CD4-positive, alpha-beta memory T cell (primary cell): ENCODE measurements at regions not wholly inside any gene's neighbourhood (a gene's known extent, or its start where the extent isn't known, plus 50 kb on each side); places are given as distances from the start of the nearest gene placed in this dataset.

Source experiments
- CTCF ChIA-PET: fragments of 350-600 bp; sonication (Branson Sonifier 250); formaldehyde crosslinking; loops from one replicate; lab custom pipeline; 2021; ENCODE audit warnings: inconsistent platforms; ENCODE audit not compliant: partially characterized antibody; lab: Charles Lee
- POLR2A ChIA-PET: fragments of 350-600 bp; sonication (Branson Sonifier 250); formaldehyde crosslinking; loops from one replicate; lab custom pipeline; 2021; ENCODE audit not compliant: partially characterized antibody; lab: Charles Lee
- DNase-seq, 5 donors: peaks; one replicate each; pipeline versions ENCODE4 v3.0.0 to v3.0.0-alpha.2; 2020 to 2022; ENCODE audit warnings: mixed read lengths in 1 of 5
- H3K27ac ChIP-seq: one replicate; pipeline ENCODE4 v1.7.0; 2013; ENCODE audit warnings: low read depth, low read length
- H3K27me3 ChIP-seq: 2 replicates; pipeline ENCODE4 v1.7.0; 2013; ENCODE audit warnings: mild to moderate bottlenecking, low read length, moderate library complexity; ENCODE audit not compliant: insufficient read depth
- H3K36me3 ChIP-seq: 2 replicates; pipeline ENCODE4 v1.7.0; 2013; ENCODE audit warnings: mild to moderate bottlenecking, low read length, moderate library complexity; ENCODE audit not compliant: insufficient read depth
- H3K4me1 ChIP-seq: 2 replicates; pipeline ENCODE4 v1.7.0; 2013; ENCODE audit warnings: mild to moderate bottlenecking, low read length, moderate library complexity; ENCODE audit not compliant: insufficient read depth
- H3K4me3 ChIP-seq, 2 donors: one replicate each; pipeline ENCODE4 v1.7.0; 2013; ENCODE audit warnings: low read length in 2 of 2, mild to moderate bottlenecking in 1 of 2
- H3K9me3 ChIP-seq, 2 donors: one replicate each; pipeline ENCODE4 v1.7.0; 2013; ENCODE audit warnings: low read length in 2 of 2, control low read depth in 1 of 2; ENCODE audit not compliant: control insufficient read depth in 1 of 2
- H3K27ac Mint-ChIP-seq, 7 donors: one replicate each; pipeline ENCODE4 v1.8.0; 2020 to 2021; ENCODE audit warnings: mixed read lengths in 7 of 7, mild to moderate bottlenecking in 6 of 7, inconsistent platforms in 3 of 7, moderate library complexity in 3 of 7
- H3K27me3 Mint-ChIP-seq, 2 donors: one replicate each; pipeline ENCODE4 v1.8.0; 2020 to 2021; ENCODE audit warnings: mixed read lengths in 2 of 2
- H3K36me3 Mint-ChIP-seq, 2 donors: one replicate each; pipeline ENCODE4 v1.8.0; 2020 to 2021; ENCODE audit warnings: mixed read lengths in 2 of 2, inconsistent platforms in 1 of 2, mild to moderate bottlenecking in 1 of 2
- H3K4me1 Mint-ChIP-seq, 4 donors: one replicate each; pipeline ENCODE4 v1.8.0; 2020 to 2021; ENCODE audit warnings: mixed read lengths in 4 of 4, mild to moderate bottlenecking in 1 of 4
- H3K4me3 Mint-ChIP-seq, 8 donors: one replicate each; pipeline ENCODE4 v1.8.0; 2020 to 2021; ENCODE audit warnings: mixed read lengths in 8 of 8, mild to moderate bottlenecking in 7 of 8, moderate library complexity in 6 of 8, inconsistent platforms in 3 of 8
- H3K9me3 Mint-ChIP-seq, 8 donors: one replicate each; pipeline ENCODE4 v1.8.0; 2020 to 2021; ENCODE audit warnings: mixed read lengths in 8 of 8, mild to moderate bottlenecking in 5 of 8, inconsistent platforms in 3 of 8, moderate library complexity in 1 of 8
- intact Hi-C: fragments of 100-400 bp; cut with micrococcal nuclease; formaldehyde crosslinking; loops from one replicate; pipeline ENCODE4 v1.15.1; 2023

- H3K4me1 Mint-ChIP-seq: no peaks in the 10 kb centered on the region
- intact Hi-C loops: no loop called here
- ChIA-PET CTCF (no interaction called here), POLR2A (no interaction called here)
- no peak overlapping the region for H3K4me3 Mint-ChIP-seq
- no peaks in the 10 kb centered on the region for H3K9me3 ChIP-seq
- no peak overlapping the region for H3K4me3 ChIP-seq
- H3K27ac ChIP-seq: no peak overlapping the region
- H3K4me1 ChIP-seq: no peaks in the 10 kb centered on the region
- H3K27ac Mint-ChIP-seq: no peak overlapping the region
- peaks cover 0 to 2% of the 10 kb centered on the region in 2 donors for H3K27me3 Mint-ChIP-seq
- no peaks in the 10 kb centered on the region for H3K9me3 Mint-ChIP-seq
- no peaks in the 10 kb centered on the region for H3K36me3 Mint-ChIP-seq
- H3K27me3 ChIP-seq: no peaks in the 10 kb centered on the region
- DNase-seq: no peak
- no peaks in the 10 kb centered on the region for H3K36me3 ChIP-seq
Measured at GRCh38 chr10:42980553-42981357, 96.1 kb upstream of the RET start.

GRCh38 chr10:42981358-42982236 lies 95.3 kb upstream of the RET start:
- no peaks in the 10 kb centered on the region for H3K4me1 ChIP-seq
- H3K9me3 ChIP-seq: no peaks in the 10 kb centered on the region
- ChIA-PET CTCF (no interaction called here), POLR2A (no interaction called here)
- H3K4me3 ChIP-seq: no peak overlapping the region
- DNase-seq: no peak
- intact Hi-C loops: no loop called here
- no peaks in the 10 kb centered on the region for H3K27me3 ChIP-seq
- Mint-ChIP-seq H3K9me3 (no peaks in the 10 kb centered on the region), H3K27me3 (peaks cover 0 to 2% of the 10 kb centered on the region in 2 donors), H3K4me3 (no peak overlapping the region), H3K4me1 (no peaks in the 10 kb centered on the region), H3K27ac (no peak overlapping the region), H3K36me3 (no peaks in the 10 kb centered on the region)
- H3K27ac ChIP-seq: no peak overlapping the region
- no peaks in the 10 kb centered on the region for H3K36me3 ChIP-seq

- Histone ChIP-seq H3K4me3 (no peak overlapping the region), H3K4me1 (no peaks in the 10 kb centered on the region), H3K9me3 (no peaks in the 10 kb centered on the region), H3K27me3 (no peaks in the 10 kb centered on the region), H3K27ac (no peak overlapping the region), H3K36me3 (no peaks in the 10 kb centered on the region)
- no peak for DNase-seq
- no peak overlapping the region for H3K27ac Mint-ChIP-seq
- peaks cover 0 to 2% of the 10 kb centered on the region in 2 donors for H3K27me3 Mint-ChIP-seq
- ChIA-PET POLR2A (no interaction called here), CTCF (no interaction called here)
- H3K36me3 Mint-ChIP-seq: no peaks in the 10 kb centered on the region
- H3K9me3 Mint-ChIP-seq: no peaks in the 10 kb centered on the region
- intact Hi-C loops: no loop called here
- H3K4me3 Mint-ChIP-seq: no peak overlapping the region
- no peaks in the 10 kb centered on the region for H3K4me1 Mint-ChIP-seq
Measured at GRCh38 chr10:42982891-42983506, 93.9 kb upstream of the RET start.

GRCh38 chr10:42983591-42983990 lies 93.3 kb upstream of the RET start:
- Histone ChIP-seq H3K4me3 (no peak overlapping the region), H3K9me3 (no peaks in the 10 kb centered on the region), H3K27me3 (no peaks in the 10 kb centered on the region), H3K36me3 (no peaks in the 10 kb centered on the region), H3K4me1 (no peaks in the 10 kb centered on the region), H3K27ac (no peak overlapping the region)
- Mint-ChIP-seq H3K27me3 (peaks cover 0 to 2% of the 10 kb centered on the region in 2 donors), H3K4me1 (no peaks in the 10 kb centered on the region), H3K27ac (no peak overlapping the region), H3K36me3 (no peaks in the 10 kb centered on the region), H3K4me3 (no peak overlapping the region), H3K9me3 (no peaks in the 10 kb centered on the region)
- DNase-seq: no peak
- POLR2A ChIA-PET: no interaction called here
- CTCF ChIA-PET: no interaction called here
- intact Hi-C loops: no loop called here

- CTCF ChIA-PET: no interaction called here
- no peak for DNase-seq
- Mint-ChIP-seq H3K4me3 (no peak overlapping the region), H3K36me3 (no peaks in the 10 kb centered on the region), H3K9me3 (no peaks in the 10 kb centered on the region), H3K27ac (no peak overlapping the region), H3K4me1 (peaks cover 0 to under 1% (median under 1%) of the 10 kb centered on the region in 4 donors), H3K27me3 (peaks cover 0 to 2% of the 10 kb centered on the region in 2 donors)
- no peaks in the 10 kb centered on the region for H3K9me3 ChIP-seq
- no peak overlapping the region for H3K27ac ChIP-seq
- H3K36me3 ChIP-seq: no peaks in the 10 kb centered on the region
- POLR2A ChIA-PET: no interaction called here
- H3K4me1 ChIP-seq: no peaks in the 10 kb centered on the region
- intact Hi-C loops: no loop called here
- no peak overlapping the region for H3K4me3 ChIP-seq
- no peaks in the 10 kb centered on the region for H3K27me3 ChIP-seq
Measured at GRCh38 chr10:42984035-42984610, 92.7 kb upstream of the RET start.

- no peaks in the 10 kb centered on the region for H3K9me3 Mint-ChIP-seq
- no peaks in the 10 kb centered on the region for H3K4me1 ChIP-seq
- no peaks in the 10 kb centered on the region for H3K27me3 ChIP-seq
- no peak overlapping the region for H3K27ac ChIP-seq
- H3K27me3 Mint-ChIP-seq: peaks cover 0 to 2% of the 10 kb centered on the region in 2 donors
- no peak overlapping the region for H3K4me3 ChIP-seq
- H3K36me3 Mint-ChIP-seq: no peaks in the 10 kb centered on the region
- H3K36me3 ChIP-seq: no peaks in the 10 kb centered on the region
- DNase-seq: no peak
- ChIA-PET CTCF (no interaction called here), POLR2A (no interaction called here)
- H3K4me1 Mint-ChIP-seq: peaks cover 0 to 3% (median 1%) of the 10 kb centered on the region in 4 donors
- H3K4me3 Mint-ChIP-seq: no peak overlapping the region
- no peak overlapping the region for H3K27ac Mint-ChIP-seq
- H3K9me3 ChIP-seq: no peaks in the 10 kb centered on the region
- intact Hi-C loops: no loop called here
Measured at GRCh38 chr10:42984761-42985325, 92.0 kb upstream of the RET start.
